Activated CD4-positive, alpha-beta T cell treated with anti-CD3 and anti-CD28 coated beads, Interleukin-2, amount 50 U/mL, for 24 hours (primary cell): ENCODE measurements at regions not wholly inside any gene's neighbourhood (a gene's known extent, or its start where the extent isn't known, plus 50 kb on each side); places are given as distances from the start of the nearest gene placed in this dataset.
"Not testable (repeated sequence)": the region's sequence is repeated elsewhere in the genome, so short reads cannot be mapped to it uniquely, and the experiment has no call there.

Source experiments
- DNase-seq, 2 donors: peaks; one replicate each; pipeline ENCODE4 v3.0.0-alpha.2; 2020; ENCODE audit warnings: low read depth in 1 of 2, low spot score in 1 of 2

DNA sequence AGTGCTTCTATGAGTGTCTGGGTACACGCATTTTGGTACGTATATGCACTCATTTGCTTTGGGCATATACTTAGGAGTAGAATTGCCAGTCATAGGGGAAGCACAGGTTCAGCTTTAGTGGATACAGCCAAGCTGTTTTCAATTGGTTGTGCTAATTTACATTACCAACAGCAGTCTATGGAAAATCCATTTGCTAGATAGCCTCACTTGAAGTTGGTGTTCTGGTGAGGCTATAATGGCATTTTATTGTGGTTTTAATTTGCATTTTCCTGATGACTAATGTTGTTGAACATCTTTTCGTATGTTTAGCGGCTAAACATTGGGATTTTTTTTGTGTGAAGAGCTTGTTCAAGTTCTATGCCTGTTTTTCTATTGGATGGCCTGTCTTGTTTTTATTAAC lies 76.8 kb upstream of the ANKH start:
- DNase-seq, result no peak

DNA sequence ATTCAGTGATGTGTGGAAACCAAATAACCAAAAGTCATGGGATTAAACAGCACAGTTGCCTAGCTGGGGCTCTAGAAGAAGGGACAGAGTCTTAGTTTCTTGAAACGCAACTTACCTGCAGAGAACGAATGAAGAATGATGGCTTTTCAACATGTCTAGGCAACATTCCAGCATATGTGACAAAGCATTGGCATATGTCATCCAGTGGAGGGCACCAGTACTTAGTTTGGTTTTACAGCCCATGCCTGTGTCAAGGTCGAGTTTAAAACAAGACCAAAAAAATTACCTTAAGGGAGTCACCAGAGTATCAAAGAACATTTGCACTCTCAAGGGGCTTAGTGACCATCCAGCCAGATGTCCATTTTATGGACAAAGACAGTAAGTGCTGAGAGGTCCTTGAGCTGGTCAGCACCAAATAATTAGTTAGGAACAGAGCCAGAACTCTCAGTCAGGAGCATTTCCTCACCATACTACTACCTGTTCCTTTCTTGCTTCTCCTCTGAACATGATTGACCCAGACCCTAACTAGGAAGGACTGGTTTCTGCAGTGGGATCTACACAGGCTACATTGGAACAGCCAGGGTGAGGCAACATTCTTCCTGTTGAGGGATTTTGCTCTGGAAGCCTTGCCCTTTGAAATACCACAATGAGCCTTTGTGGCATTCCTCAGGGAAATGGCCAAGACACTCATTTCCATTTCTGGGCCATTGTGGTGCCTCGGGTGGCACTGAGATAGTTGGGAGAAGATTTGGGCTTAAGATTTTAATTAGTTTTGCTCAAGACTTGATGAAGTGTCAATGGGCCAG lies 75.4 kb upstream of the ANKH start:
- DNase-seq, result peak in 1 of 2 donors; percentile 24

DNA sequence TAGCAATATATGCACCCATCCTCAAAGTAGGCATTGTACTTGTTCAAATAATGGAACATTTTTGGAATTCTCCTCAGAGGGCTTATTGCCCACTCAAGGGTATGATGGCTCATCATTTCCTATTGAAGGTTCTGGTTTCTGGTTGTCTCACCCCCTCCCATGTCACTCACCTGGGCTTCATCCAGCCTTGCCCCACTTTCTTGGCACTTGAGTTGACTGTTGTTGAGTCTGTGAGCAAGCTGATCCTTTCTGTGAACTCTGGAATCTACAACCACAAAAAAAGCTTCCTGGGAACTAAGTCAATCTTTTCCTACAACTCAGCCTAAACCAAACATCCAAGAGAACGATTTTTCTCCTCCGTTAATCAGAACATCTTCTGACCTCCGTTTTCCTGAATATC lies 73.9 kb upstream of the ANKH start:
- no peak for DNase-seq

DNA sequence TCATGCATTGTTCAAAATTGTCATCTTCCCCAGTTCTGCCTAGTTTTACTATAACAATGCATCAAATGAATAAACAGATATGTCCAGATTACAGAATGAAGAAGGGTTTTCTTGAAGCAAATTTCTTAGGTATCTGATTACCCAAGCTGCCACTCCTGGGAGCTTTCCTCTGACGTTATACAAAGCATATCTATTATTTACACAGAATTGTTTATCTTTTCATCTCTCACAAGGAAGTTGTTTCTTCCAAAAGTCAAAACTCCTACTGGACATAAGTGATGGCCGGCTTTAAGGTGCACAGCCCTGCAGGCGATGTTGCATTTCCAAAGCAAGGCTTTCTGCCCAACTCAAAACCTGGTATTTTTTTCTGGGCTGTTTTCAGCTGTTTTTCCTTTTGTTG lies 73.4 kb upstream of the ANKH start:
- no peak for DNase-seq

DNA sequence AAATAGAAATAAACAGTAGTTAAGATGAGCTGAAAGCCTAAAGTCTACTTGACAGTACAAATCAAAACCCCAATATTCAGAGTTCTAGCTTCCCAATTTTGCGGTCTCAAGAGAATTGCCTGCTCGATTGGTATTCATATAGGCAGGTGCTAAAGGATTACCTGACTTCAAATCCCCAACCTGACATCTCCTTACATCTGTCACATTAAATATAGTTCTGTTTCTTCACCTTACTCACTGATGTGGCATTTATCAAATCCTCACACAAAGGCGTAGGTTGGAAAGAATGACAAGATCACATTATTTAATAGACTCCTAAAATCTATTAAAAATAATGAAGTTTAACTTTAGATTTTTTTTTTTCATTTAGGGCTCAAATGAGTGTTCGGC lies 72.8 kb upstream of the ANKH start:
- no peak for DNase-seq

DNA sequence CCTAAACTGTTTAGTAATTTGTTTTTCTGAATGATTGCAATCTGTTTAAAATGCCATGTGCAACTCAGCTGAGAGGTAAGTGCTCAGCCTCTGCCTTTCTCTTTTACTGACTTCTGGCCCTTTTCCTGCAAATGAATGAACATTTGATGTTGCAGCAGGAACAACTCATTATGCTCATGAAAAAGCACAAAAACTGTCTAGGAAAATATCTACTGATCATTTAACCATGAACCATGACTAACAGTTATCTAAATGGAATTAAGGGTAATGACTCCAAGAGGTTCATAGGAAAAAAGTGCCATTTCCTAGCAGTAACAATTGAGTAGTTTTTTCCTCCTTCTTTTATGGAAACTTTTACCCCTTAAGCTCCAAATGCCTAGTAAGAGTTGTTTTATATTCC lies 70.6 kb upstream of the ANKH start:
- no peak for DNase-seq

DNA sequence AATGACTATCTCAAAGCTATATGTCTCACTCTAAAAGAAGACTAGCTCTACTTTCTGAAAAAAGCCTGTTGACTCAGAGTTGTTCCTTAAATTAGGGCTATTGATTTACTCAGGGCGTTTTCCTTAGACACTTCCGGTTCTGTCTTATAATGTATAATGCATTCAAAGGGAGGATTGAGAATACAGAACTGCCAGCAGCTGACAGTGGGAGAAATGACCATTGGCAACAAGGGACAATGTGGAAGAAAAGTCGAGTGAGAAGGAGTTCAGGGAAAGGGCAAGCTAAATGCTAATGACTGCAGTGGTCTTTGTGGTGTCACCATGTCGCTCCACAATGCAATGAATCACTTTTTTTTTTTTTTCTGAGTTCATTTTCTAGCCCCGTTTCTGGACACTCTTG lies 65.7 kb upstream of the ANKH start:
- DNase-seq, result no peak

DNA sequence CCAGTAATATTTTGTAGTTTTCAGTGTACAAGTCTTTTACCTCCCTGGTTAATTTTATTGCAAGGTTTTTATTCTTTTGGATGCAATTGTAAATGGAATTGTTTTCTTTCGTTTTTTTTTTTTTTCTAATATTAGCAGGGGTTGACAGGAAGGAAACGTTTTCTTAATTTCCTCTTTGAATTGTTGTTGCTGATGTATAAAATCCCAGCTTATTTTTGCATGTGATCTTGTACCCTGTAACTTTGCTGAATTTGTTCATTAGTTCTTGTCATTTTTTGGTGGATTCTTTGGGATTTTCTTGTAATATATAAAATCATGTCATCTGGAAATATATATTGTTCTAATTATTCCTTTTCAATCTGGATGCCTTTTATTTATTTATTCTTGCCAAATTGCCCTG lies 65.0 kb upstream of the ANKH start:
- no peak for DNase-seq

DNA sequence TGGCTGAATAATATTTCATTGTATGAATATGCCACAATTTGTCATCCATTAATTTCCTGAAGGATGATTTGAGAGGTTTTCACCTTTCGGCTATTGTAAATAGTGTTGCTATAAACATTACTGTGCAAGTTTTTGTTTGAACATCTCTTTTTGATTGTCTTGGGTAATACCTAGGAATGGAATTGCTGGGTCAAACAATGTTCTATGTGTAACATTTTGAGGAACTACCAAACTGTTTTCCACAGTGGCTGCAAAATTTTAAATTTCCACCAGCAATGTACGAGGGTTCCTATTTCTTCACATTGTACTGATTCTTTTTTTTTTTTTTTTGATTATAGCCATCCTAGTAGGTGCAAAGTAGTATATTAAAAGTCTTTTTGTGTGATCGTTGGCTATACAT lies 63.8 kb upstream of the ANKH start:
- no peak for DNase-seq

DNA sequence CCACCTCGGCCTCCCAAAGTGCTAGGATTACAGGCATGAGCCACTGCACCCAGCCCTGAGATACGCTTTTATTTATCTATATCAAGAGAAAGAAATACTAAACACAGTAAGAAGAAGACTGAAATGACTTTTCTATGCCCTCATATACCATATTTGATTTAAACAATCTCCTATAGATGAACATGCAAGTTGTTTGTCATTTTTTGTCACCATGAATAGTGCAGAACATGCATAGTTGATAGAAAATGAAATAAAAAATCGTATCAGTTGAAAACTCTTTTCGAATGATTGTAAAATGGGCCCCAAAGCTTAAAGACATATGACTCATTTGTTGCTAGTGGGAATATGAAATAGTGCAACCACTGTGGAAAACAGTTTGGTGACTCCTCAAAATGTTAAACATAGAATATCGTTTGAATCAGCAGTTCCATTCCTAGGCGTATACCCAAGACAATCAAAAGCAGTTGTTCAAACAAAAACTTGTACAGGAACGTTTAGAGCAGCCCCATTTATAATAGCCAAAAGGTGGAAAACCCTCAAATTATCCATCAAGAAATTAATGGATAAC lies 61.4 kb upstream of the ANKH start:
- DNase-seq, result no peak

DNA sequence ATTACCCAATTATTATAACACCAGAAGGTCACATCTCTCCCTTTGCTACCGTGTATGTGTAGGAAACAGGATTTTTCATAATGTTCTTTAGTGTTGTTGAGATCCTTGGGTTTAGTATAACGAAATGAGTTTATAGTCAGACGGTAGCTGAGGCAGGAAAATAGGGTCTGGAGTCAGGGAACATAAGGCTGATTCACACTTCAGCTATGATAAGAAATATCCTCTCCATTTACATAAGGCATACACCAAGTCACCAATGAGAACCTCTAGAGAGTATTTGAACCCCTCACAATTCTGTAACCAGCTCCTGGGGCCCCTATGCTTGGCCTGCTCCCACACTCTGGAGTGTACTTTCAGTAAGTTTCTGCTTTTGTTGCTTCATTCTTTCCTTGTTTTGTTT lies 58.9 kb upstream of the ANKH start:
- DNase-seq, result no peak

DNA sequence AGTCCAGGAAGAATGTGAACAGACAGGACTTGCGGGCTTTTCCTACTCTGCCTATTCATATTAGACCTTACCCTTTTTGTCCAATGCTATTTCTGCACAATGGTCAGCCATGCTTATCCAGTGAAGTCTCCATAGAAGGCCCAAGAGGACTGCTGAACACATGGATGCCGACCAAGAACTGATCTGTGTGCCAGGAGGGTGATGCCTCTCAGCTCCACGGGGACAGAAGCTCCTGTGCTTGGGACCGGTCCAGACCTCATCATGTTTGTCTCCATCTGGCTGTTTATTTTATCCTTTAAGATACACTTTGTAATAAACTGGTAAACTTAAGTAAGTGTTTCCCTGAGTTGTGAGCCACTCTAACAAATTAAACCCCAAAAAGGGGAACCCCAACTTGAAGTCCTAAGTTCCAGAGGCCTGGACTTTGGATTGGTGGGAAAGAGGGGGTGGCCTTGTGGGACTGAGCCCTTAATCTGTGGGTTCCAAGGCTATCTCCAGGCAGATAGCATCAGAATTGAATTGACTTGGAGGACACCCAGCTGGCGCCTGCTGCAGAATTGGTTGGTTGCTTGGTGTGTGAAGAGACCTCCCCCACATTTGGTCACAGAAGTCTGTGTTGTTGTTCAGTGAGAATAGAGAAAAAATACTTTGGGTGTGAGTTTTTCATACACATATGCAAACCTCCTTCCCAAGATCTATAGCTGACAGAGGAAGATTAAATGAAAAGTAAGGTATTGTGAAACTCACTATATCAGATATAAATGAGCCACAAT lies 57.9 kb upstream of the ANKH start:
- DNase-seq, result no peak

DNA sequence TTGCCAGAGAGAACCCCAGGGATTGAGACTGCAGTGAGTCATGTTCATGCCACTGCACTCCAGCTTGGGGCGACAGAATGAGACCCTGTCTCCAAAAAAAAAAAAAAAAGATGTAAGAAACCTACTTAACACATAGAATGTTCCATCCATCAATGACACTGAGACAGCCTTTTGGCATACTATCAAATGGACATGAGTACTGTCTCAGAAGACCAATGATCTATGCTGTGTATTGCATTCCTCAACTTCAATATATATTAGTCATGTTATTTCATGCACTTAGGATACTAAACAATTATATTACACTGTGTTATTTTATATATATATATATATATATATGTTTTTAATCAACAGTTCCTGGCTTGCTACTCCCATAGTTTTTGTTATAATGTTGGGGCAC lies 57.1 kb upstream of the ANKH start:
- DNase-seq, result no peak

DNA sequence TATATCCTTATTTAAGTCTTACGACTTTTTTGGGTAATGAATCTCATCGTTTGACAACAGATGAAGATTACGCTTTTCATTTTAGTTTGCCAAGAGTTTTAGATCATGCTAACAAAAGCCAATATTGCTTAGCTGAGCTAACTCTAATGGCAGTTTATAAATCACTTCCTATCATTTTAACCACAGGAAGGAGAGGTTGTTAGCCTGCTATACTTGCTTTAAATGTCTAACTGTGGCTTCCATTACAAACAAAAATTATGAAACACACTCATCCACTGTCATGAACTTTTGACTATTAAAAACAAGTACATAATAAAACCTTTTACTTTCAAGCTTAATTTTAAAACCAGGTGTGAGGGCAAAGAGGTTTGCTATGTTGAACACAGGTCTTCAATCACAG lies 53.7 kb upstream of the ANKH start:
- no peak for DNase-seq

DNA sequence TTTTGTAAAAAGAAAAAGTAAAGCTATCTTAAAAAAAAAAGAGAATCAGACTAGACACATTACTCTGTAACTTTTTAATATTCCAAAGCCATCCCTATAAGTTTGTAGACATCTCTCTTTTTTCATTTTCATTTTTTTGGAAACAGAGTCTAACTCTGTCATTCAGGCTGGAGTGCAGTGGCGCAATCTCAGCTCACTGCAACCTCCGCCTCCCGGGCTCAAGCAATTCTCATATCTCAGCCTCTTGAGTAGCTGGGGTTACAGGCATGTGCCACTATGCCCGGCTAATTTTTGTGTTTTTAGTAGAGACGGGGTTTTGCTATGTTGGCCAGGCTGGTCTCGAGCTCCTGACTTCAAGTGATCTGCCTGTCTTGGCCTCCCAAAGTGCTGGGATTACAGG lies 51.4 kb upstream of the ANKH start:
- not testable (repeated sequence) for DNase-seq

DNA sequence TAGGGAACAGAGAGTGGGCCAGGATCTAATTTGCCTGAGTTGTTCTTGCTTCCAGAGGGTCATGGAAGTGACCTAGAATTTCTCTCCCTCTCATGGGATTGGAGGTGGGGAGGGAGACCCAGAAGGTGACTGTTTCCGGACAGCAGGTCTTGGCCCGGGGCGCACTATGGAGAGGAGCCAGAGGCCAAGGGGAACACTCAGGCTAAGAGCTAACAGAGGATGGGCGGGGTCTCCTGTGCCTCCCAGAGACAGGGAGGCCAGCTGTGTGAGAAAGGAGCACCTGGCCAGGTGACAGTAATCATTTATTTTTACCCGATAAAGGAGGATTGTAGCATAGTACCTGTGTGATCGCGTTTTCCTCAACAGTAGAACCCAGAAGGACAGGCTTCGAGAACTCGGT lies 50.9 kb upstream of the ANKH start:
- DNase-seq, result no peak
